ENCODE measurements at regions not wholly inside any gene's neighbourhood (a gene's known extent, or its start where the extent isn't known, plus 50 kb on each side); places are given as distances from the start of the nearest gene placed in this dataset.
"Not testable (repeated sequence)": the region's sequence is repeated elsewhere in the genome, so short reads cannot be mapped to it uniquely, and the experiment has no call there.

GRCh38 chr15:75100679-75101078 lies 77.3 kb downstream of the PPCDC start:
- DNase-seq (ENCODE audit: low read depth), result no peak

- peak; percentile 9 for DNase-seq (ENCODE audit: low read depth)
Observed at GRCh38 chr15:75104804-75105557, 81.6 kb downstream of the PPCDC start.

- DNase-seq (ENCODE audit: low read depth), result no peak
Observed at GRCh38 chr15:75107516-75107907, 84.1 kb downstream of the PPCDC start.

- peak; percentile 64 for DNase-seq (ENCODE audit: low read depth)
Observed at GRCh38 chr15:75107908-75108838, 84.8 kb downstream of the PPCDC start.

GRCh38 chr15:75109021-75109735 lies 85.8 kb downstream of the PPCDC start:
- DNase-seq (ENCODE audit: low read depth), result no peak

- no peak for DNase-seq (ENCODE audit: low read depth)
Observed at GRCh38 chr15:75109736-75110130, 86.3 kb downstream of the PPCDC start.

GRCh38 chr15:75112278-75112847 lies 89.0 kb downstream of the PPCDC start:
- no peak for DNase-seq (ENCODE audit: low read depth)

- no peak for DNase-seq (ENCODE audit: low read depth)
Observed at GRCh38 chr15:75112848-75113492, 88.7 kb upstream of the C15orf39 start.

GRCh38 chr15:75114327-75114726 lies 87.4 kb upstream of the C15orf39 start:
- no peak for DNase-seq (ENCODE audit: low read depth)

GRCh38 chr15:75114796-75115195 lies 86.9 kb upstream of the C15orf39 start:
- DNase-seq (ENCODE audit: low read depth), result no peak

- DNase-seq (ENCODE audit: low read depth), result not testable (repeated sequence)
Observed at GRCh38 chr15:75115411-75115913, 86.2 kb upstream of the C15orf39 start.

GRCh38 chr15:75116143-75116542 lies 85.5 kb upstream of the C15orf39 start:
- not testable (repeated sequence) for DNase-seq (ENCODE audit: low read depth)

- DNase-seq (ENCODE audit: low read depth), result no peak
Observed at GRCh38 chr15:75117993-75118392, 83.7 kb upstream of the C15orf39 start.

GRCh38 chr15:75119312-75119711 lies 82.4 kb upstream of the C15orf39 start:
- not testable (repeated sequence) for DNase-seq (ENCODE audit: low read depth)

GRCh38 chr15:75121491-75121890 lies 80.2 kb upstream of the C15orf39 start:
- DNase-seq (ENCODE audit: low read depth), result no peak

- no peak for DNase-seq (ENCODE audit: low read depth)
Observed at GRCh38 chr15:75123395-75123794, 78.3 kb upstream of the C15orf39 start.

- DNase-seq (ENCODE audit: low read depth), result not testable (repeated sequence)
Observed at GRCh38 chr15:75124278-75124677, 77.4 kb upstream of the C15orf39 start.

GRCh38 chr15:75125935-75126334 lies 75.7 kb upstream of the C15orf39 start:
- DNase-seq (ENCODE audit: low read depth), result no peak

- DNase-seq (ENCODE audit: low read depth), result no peak
Observed at GRCh38 chr15:75126864-75127580, 74.7 kb upstream of the C15orf39 start.

- DNase-seq (ENCODE audit: low read depth), result no peak
Observed at GRCh38 chr15:75129788-75130187, 71.9 kb upstream of the C15orf39 start.

GRCh38 chr15:75131269-75131643 lies 70.4 kb upstream of the C15orf39 start:
- no peak for DNase-seq (ENCODE audit: low read depth)

All from activated T-cell treated with anti-CD3 and anti-CD28 coated beads for 48 hours (primary cell).